Medulla oblongata (tissue), 1 donor: ENCODE measurements at regions not wholly inside any gene's neighbourhood (a gene's known extent, or its start where the extent isn't known, plus 50 kb on each side); places are given as distances from the start of the nearest gene placed in this dataset.
"Not testable (repeated sequence)": the region's sequence is repeated elsewhere in the genome, so short reads cannot be mapped to it uniquely, and the experiment has no call there.

Source experiments
- DNase-seq: peaks from one replicate; pipeline ENCODE4 v3.0.0-alpha.2; 2015; ENCODE audit errors: extremely low spot score

- DNase-seq = no peak
Observed at GRCh38 chr5:171542525-171543140, 123.2 kb downstream of the FGF18 start.

- no peak for DNase-seq
Observed at GRCh38 chr5:171543148-171543815, 123.8 kb downstream of the FGF18 start.

GRCh38 chr5:171544913-171545765 is 125.7 kb downstream of the FGF18 start:
- DNase-seq = no peak

GRCh38 chr5:171549274-171549673 is 129.8 kb downstream of the FGF18 start:
- DNase-seq = no peak

- not testable (repeated sequence) for DNase-seq
Observed at GRCh38 chr5:171553817-171554216, 134.4 kb downstream of the FGF18 start.

GRCh38 chr5:171555160-171555559 is 135.7 kb downstream of the FGF18 start:
- no peak for DNase-seq

- DNase-seq = no peak
Observed at GRCh38 chr5:171562822-171563221, 143.4 kb downstream of the FGF18 start.

- DNase-seq = no peak
Observed at GRCh38 chr5:171568389-171568788, 148.9 kb downstream of the FGF18 start.

GRCh38 chr5:171569065-171569712 is 149.7 kb downstream of the FGF18 start:
- no peak for DNase-seq

GRCh38 chr5:171570244-171570825 is 150.9 kb downstream of the FGF18 start:
- no peak for DNase-seq

- DNase-seq = no peak
Observed at GRCh38 chr5:171571663-171572062, 152.2 kb downstream of the FGF18 start.

GRCh38 chr5:171573021-171573420 is 153.6 kb downstream of the FGF18 start:
- no peak for DNase-seq

- no peak for DNase-seq
Observed at GRCh38 chr5:171573451-171574225, 154.2 kb downstream of the FGF18 start.

- DNase-seq = no peak
Observed at GRCh38 chr5:171574376-171574775, 154.9 kb downstream of the FGF18 start.

- DNase-seq = no peak
Observed at GRCh38 chr5:171575386-171575785, 155.9 kb downstream of the FGF18 start.

GRCh38 chr5:171575808-171576207 is 156.4 kb downstream of the FGF18 start:
- no peak for DNase-seq

GRCh38 chr5:171577042-171577758 is 157.8 kb downstream of the FGF18 start:
- no peak for DNase-seq

GRCh38 chr5:171578049-171578828 is 158.8 kb downstream of the FGF18 start:
- DNase-seq = no peak

GRCh38 chr5:171578829-171579491 is 159.5 kb downstream of the FGF18 start:
- no peak for DNase-seq
